GM12891 (cell line): ENCODE measurements at regions not wholly inside any gene's neighbourhood (a gene's known extent, or its start where the extent isn't known, plus 50 kb on each side); places are given as distances from the start of the nearest gene placed in this dataset.

Experiments
- DNase-seq: peaks from one replicate; pipeline ENCODE4 v3.0.0; 2011; ENCODE audit warnings: low spot score; ENCODE audit not compliant: insufficient read length
- FAIRE-seq: peaks from 2 replicates; lab custom pipeline; 2011; peaks lifted over from hg19 to GRCh38; lab: Jason Lieb, UNC
- PAX5 ChIP-seq: IDR thresholded peaks from 2 replicates; pipeline ENCODE4 v1.6.1; 2011; ENCODE audit warnings: low read length, moderate library complexity, mild to moderate bottlenecking; ENCODE audit not compliant: insufficient read depth, severe bottlenecking
- POLR2A ChIP-seq: IDR thresholded peaks from 2 replicates; pipeline ENCODE4 v1.6.1; 2011; ENCODE audit warnings: low read depth, low read length, control low read depth
- POLR2AphosphoS5 ChIP-seq: IDR thresholded peaks from 2 replicates; pipeline ENCODE4 v1.6.1; 2011; ENCODE audit warnings: low read depth, low read length, control low read depth
- POU2F2 ChIP-seq: IDR thresholded peaks from 2 replicates; pipeline ENCODE4 v1.6.1; 2011; ENCODE audit warnings: low read depth, mild to moderate bottlenecking, control low read depth, low read length, moderate library complexity
- SPI1 ChIP-seq: IDR thresholded peaks from 2 replicates; pipeline ENCODE4 v1.6.1; 2011; ENCODE audit warnings: low read depth, low read length, control low read depth
- TAF1 ChIP-seq: IDR thresholded peaks from 2 replicates; pipeline ENCODE4 v1.6.1; 2011; ENCODE audit warnings: low read depth, low read length, control low read depth

DNA sequence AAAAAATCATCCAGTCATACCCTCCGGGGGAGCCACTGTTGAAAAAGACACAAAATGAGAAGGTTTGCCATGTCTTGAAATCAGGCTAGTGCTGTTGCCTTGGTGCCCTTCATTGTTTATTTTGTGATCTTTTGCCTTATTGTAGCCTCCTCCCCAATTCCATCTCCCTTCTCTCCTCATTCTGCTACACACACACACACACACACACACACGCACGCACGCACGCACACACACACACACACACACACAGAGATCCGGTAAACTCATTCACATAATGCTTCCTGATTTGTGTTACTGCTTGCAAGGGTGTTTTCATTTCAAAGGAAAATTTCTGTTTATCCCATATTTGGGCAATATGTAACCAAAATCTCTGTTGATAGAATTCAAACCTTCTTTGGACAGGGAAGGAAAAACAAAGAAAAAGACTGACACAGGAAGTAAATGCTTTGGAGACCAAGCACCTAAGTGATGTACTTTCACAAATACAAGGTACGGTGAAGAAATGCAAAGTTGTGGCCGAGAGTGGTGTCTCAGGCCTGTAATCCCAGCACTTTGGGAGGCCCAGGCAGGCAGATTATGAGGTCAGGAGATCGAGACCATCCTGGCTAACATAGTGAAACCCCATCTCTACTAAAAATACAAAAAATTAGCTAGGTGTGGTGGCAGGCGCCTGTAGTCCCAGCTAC is 141.1 kb upstream of the CDK13 start:
- TF ChIP-seq SPI1 (no peak), POU2F2 (no peak), POLR2AphosphoS5 (no peak), PAX5 (no peak), POLR2A (no peak), TAF1 (no peak)
- FAIRE-seq (no peak), DNase-seq (no peak)

DNA sequence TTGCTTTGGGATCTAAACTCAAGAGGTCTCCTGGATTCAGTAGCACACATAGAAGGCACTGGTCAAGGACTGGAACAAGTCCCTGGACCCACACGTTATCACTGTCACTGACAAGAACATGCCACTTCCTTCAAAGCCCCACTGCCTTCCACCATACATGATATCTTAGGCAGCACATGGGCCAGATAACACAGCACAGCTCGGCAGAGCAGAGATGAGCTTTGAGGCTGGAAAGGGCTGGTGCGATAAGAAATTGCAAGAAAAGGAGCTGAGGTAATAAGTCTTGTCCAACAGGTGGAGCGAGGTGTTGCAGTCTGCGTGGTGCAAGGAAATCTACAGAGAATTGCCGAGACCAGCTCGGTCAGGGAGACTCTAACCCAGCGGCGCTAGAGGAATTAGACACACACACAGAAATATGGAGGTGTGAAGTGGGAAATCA is 139.8 kb upstream of the CDK13 start:
- TF ChIP-seq PAX5 (no peak), POLR2AphosphoS5 (no peak), POU2F2 (no peak), TAF1 (no peak), POLR2A (no peak), SPI1 (no peak)
- FAIRE-seq = no peak
- DNase-seq = no peak

DNA sequence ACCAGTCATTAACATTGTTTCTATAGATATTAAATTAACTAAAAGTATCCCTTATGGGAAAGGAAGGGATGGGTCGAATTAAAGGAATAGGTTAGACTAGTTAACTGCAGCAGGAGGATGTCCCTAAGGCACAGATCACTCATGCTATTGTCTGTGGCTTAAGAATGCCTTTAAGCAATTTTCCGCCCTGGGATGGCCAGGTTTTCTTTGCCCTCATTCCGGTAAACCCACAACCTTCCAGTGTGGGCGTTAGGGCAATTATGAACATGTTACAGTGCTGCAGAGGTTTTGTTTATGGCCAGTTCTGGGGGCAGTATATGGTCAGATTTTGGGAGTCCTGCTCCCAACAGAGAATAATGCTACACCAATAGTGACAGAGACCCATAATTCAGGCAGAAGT is 139.3 kb upstream of the CDK13 start:
- FAIRE-seq (no peak), DNase-seq (no peak)
- TF ChIP-seq POLR2A (no peak), PAX5 (no peak), POLR2AphosphoS5 (no peak), POU2F2 (no peak), TAF1 (no peak), SPI1 (no peak)

DNA sequence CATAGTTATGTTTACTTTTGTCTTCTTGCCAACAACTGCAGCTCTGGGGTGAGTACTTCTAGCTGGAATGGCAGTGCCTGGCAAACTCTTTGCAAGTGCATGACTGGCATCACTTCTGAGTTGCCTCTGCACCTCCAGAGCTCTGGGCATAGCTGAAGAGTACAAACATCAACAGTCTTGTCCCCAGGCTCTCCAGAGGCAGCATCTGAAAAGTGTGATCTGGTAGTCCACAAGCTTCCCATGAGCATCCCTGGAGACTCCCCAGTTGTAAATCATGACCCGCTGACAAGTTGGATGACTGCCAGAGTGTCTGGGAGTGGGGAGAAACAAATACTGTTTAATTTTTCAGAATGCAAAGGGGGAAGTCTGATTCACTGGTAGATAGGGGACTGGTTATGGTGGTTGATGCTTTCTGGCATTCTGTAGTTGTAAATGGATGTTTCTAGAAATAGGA is 138.9 kb upstream of the CDK13 start:
- FAIRE-seq = no peak
- DNase-seq = no peak
- TF ChIP-seq POLR2A (no peak), POU2F2 (no peak), POLR2AphosphoS5 (no peak), SPI1 (no peak), TAF1 (no peak), PAX5 (no peak)

GRCh38 chr7:39816462-39817060 is 133.5 kb upstream of the CDK13 start:
- no peak for FAIRE-seq

DNA sequence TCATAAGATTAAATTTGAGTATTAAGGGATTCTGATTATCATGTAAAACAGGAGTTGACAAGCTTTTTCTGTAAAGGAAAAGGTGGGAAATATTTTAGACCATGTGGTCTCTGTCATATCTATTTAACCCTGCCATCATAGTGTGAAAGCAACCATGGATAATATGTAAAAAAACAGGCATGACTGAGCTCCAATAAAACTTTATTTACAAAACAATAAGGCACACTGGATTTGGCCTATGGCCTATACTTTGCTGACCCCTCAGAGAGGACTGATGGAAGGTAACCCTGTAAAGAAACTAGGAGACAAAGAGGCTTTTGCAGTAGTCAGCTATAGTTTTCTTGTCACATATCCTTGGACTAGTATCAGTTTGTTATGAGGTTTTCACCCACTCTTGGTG is 130.5 kb upstream of the CDK13 start:
- no peak for DNase-seq
- no peak for FAIRE-seq
- TF ChIP-seq POLR2A (no peak), TAF1 (no peak), POLR2AphosphoS5 (no peak), PAX5 (no peak)

More at GRCh38 chr7:39816462-39817060, 133.5 kb upstream of the CDK13 start:
- TF ChIP-seq POU2F2 (no peak), TAF1 (no peak), SPI1 (no peak), PAX5 (no peak), POLR2A (no peak)
- DNase-seq = no peak

DNA sequence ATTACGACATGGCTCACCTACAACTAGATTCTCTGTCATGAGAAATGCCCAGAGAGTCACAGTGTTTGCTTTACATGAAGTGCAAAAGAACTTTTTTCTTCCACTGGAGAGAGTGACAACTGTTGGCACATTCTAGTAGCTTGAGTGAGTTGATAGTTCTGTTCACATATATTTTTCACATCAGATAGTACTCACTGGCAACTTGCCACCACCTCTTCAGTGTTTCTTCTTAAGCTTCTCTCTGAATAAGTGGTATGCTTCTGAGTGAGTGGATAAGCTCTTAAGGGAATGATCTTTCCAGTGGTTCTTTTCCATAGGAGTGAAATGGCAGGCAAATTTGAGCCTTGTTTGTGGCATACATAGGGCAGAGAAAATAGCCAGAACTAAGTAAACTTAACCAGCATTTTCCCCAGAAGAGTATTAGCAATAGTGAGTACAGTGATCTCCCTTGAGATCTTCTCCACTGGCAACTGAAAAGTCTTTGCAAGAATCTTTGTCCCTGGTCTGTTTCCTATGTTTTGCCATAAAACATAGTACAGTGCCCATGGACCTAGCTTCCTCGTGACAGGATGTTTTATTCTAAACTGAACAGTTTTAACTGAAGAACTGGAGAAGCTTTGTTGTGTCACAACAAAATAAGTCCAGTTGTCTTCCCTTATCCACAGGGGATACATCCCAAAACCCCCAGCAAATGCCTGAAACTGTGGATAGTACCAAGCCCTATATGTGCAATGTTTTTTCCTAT is 125.4 kb upstream of the CDK13 start:
- no peak for DNase-seq
- TF ChIP-seq POLR2A (no peak), PAX5 (no peak), TAF1 (no peak)
- FAIRE-seq = no peak

DNA sequence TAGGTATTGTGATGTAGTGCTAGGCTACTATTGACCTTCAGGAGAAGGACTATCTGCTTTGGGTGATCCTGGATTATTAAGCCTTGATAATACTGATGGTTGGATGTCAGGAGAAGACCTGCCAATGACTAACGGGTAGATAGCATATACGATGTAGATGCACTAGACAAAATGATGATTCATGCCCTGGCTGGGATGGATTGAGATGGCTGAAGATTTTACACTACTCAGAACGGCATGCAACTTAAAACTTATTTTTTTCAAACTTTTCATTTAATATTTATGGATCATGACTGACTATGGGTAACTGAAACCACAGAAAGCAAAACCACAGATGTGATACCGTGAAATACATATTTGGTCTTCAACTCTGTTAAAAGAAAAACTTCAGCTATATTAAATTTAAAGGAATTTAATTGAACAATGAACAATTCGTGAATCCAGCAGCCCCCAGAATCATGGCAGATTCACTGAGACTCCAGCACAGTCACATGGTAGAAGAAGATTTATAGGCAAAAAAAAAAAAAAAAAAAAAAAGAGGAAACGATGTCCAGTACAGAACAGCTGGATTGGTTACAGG is 124.6 kb upstream of the CDK13 start:
- TF ChIP-seq PAX5 (no peak), SPI1 (no peak), POU2F2 (no peak), POLR2A (no peak), TAF1 (no peak), POLR2AphosphoS5 (no peak)
- FAIRE-seq (no peak), DNase-seq (no peak)

DNA sequence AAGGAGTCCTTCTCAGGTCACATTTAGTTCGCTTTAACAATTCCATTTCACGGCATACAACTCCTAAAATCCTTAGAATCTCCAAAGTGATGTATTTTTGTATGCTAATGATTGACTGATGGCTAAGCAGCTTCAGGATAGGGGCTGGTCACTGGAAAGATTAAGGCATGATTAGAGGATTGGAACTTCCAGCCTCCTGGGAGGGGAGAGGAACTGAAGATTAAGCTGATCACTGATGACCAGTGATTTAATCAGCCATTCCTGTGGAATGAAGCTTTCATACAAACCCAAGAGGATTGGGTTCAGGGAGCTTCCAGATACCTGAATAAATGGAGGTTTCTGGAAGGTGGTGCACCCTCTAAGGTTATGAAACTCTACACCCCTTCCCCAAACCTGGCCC is 123.9 kb upstream of the CDK13 start:
- TF ChIP-seq POU2F2 = no peak
- no peak for TF ChIP-seq PAX5
- TF ChIP-seq TAF1 = no peak
- TF ChIP-seq SPI1 = no peak
- no peak for TF ChIP-seq POLR2AphosphoS5
- TF ChIP-seq POLR2A = no peak
- FAIRE-seq = no peak
- no peak for DNase-seq
